ENCODE measurements at regions not wholly inside any gene's neighbourhood (a gene's known extent, or its start where the extent isn't known, plus 50 kb on each side); places are given as distances from the start of the nearest gene placed in this dataset.

GRCh38 chr6:14455427-14455826 lies 337.9 kb downstream of the CD83 start:
- DNase-seq (ENCODE audit: low read depth, low spot score) = no peak
- in situ Hi-C loops (cut with HindIII; ENCODE audit: low sequenced_read_pairs) = no loop called here

GRCh38 chr6:14455876-14456648 lies 338.5 kb downstream of the CD83 start:
- in situ Hi-C loops (cut with HindIII; ENCODE audit: low sequenced_read_pairs) = no loop called here
- no peak for DNase-seq (ENCODE audit: low read depth, low spot score)
- no peak for TF ChIP-seq CTCF (IDR thresholded peaks at IDR 0.05; ENCODE audit: low read depth, low read length)
- H3K4me3 ChIP-seq (ENCODE audit: low read depth, low read length) = no peak overlapping the region

More at GRCh38 chr6:14455427-14455826, 337.9 kb downstream of the CD83 start:
- no peak overlapping the region for H3K4me3 ChIP-seq (ENCODE audit: low read depth, low read length)
- no peak for TF ChIP-seq CTCF (IDR thresholded peaks at IDR 0.05; ENCODE audit: low read depth, low read length)

- H3K4me3 ChIP-seq (ENCODE audit: low read depth, low read length) = no peak overlapping the region
- no peak for DNase-seq (ENCODE audit: low read depth, low spot score)
- no peak for TF ChIP-seq CTCF (IDR thresholded peaks at IDR 0.05; ENCODE audit: low read depth, low read length)
- in situ Hi-C loops (cut with HindIII; ENCODE audit: low sequenced_read_pairs) = no loop called here
Measured at GRCh38 chr6:14456941-14457340, 339.4 kb downstream of the CD83 start.

GRCh38 chr6:14458669-14459266 lies 341.2 kb downstream of the CD83 start:
- in situ Hi-C loops (cut with HindIII; ENCODE audit: low sequenced_read_pairs) = no loop called here
- no peak for TF ChIP-seq CTCF (IDR thresholded peaks at IDR 0.05; ENCODE audit: low read depth, low read length)
- H3K4me3 ChIP-seq (ENCODE audit: low read depth, low read length) = no peak overlapping the region
- peak; percentile 86 for DNase-seq (ENCODE audit: low read depth, low spot score)

GRCh38 chr6:14459315-14459714 lies 341.7 kb downstream of the CD83 start:
- H3K4me3 ChIP-seq (ENCODE audit: low read depth, low read length) = no peak overlapping the region
- no peak for DNase-seq (ENCODE audit: low read depth, low spot score)
- in situ Hi-C loops (cut with HindIII; ENCODE audit: low sequenced_read_pairs) = no loop called here
- TF ChIP-seq CTCF (IDR thresholded peaks at IDR 0.05; ENCODE audit: low read depth, low read length) = no peak

- TF ChIP-seq CTCF (IDR thresholded peaks at IDR 0.05; ENCODE audit: low read depth, low read length) = no peak
- in situ Hi-C loops (cut with HindIII; ENCODE audit: low sequenced_read_pairs) = no loop called here
Measured at GRCh38 chr6:14460556-14460955, 343.0 kb downstream of the CD83 start.

More at GRCh38 chr6:14460556-14460955, 343.0 kb downstream of the CD83 start:
- no peak for DNase-seq (ENCODE audit: low read depth, low spot score)
- no peak overlapping the region for H3K4me3 ChIP-seq (ENCODE audit: low read depth, low read length)

Data from astrocyte of the spinal cord (primary cell).